ENCODE measurements at regions not wholly inside any gene's neighbourhood (a gene's known extent, or its start where the extent isn't known, plus 50 kb on each side); places are given as distances from the start of the nearest gene placed in this dataset.

- TF ChIP-seq PPARA (CRISPR knock-in tag; IDR thresholded peaks at IDR 0.05; ENCODE audit: borderline replicate concordance) (no peak), GLIS3 (CRISPR knock-in tag; IDR thresholded peaks at IDR 0.05) (no peak), CSDC2 (CRISPR knock-in tag; IDR thresholded peaks at IDR 0.05) (no peak), ESRRG (CRISPR knock-in tag; IDR thresholded peaks at IDR 0.05) (no peak), ISL1 (CRISPR knock-in tag; IDR thresholded peaks at IDR 0.05) (no peak)
- ATAC-seq, result peak; percentile 12; the same call in 2 of the 3 replicates
Observed at GRCh38 chr1:201609661-201610318, 70.9 kb downstream of the NAV1 start.

- TF ChIP-seq TOX (CRISPR knock-in tag; IDR thresholded peaks at IDR 0.05; ENCODE audit: borderline replicate concordance) (no peak), ZFP3 (CRISPR knock-in tag; IDR thresholded peaks at IDR 0.05) (no peak), RARB (CRISPR knock-in tag; IDR thresholded peaks at IDR 0.05) (no peak), ESRRG (CRISPR knock-in tag; IDR thresholded peaks at IDR 0.05) (no peak), ISL1 (CRISPR knock-in tag; IDR thresholded peaks at IDR 0.05) (no peak), OSR1 (CRISPR knock-in tag; IDR thresholded peaks at IDR 0.05) (no peak), ZNF8 (CRISPR knock-in tag; IDR thresholded peaks at IDR 0.05) (no peak), ZNF565 (CRISPR knock-in tag; conservative IDR thresholded peaks at IDR 0.05; ENCODE audit: low read depth) (no peak), TSHZ2 (CRISPR knock-in tag; IDR thresholded peaks at IDR 0.05) (no peak), PPARA (CRISPR knock-in tag; IDR thresholded peaks at IDR 0.05; ENCODE audit: borderline replicate concordance) (no peak), BACH2 (CRISPR knock-in tag; IDR thresholded peaks at IDR 0.05; ENCODE audit: borderline replicate concordance) (no peak), CREB5 (CRISPR knock-in tag; IDR thresholded peaks at IDR 0.05; ENCODE audit: low read depth) (no peak)
- no peak for ATAC-seq
Observed at GRCh38 chr1:201610858-201611257, 71.9 kb downstream of the NAV1 start.

- ATAC-seq, result no peak
- TF ChIP-seq SNAI2 (CRISPR knock-in tag; IDR thresholded peaks at IDR 0.05) (no peak), RARB (CRISPR knock-in tag; IDR thresholded peaks at IDR 0.05) (no peak), PATZ1 (CRISPR knock-in tag; IDR thresholded peaks at IDR 0.05; ENCODE audit: borderline replicate concordance) (no peak), TCF4 (CRISPR knock-in tag; IDR thresholded peaks at IDR 0.05; ENCODE audit: borderline replicate concordance) (no peak), BACH2 (CRISPR knock-in tag; IDR thresholded peaks at IDR 0.05; ENCODE audit: borderline replicate concordance) (no peak), PPARA (CRISPR knock-in tag; IDR thresholded peaks at IDR 0.05; ENCODE audit: borderline replicate concordance) (no peak), ZFP3 (CRISPR knock-in tag; IDR thresholded peaks at IDR 0.05) (no peak), ZNF70 (CRISPR knock-in tag; IDR thresholded peaks at IDR 0.05) (no peak), GLIS3 (CRISPR knock-in tag; IDR thresholded peaks at IDR 0.05) (no peak), ZC3H10 (CRISPR knock-in tag; IDR thresholded peaks at IDR 0.05) (no peak), ARNTL (CRISPR knock-in tag; IDR thresholded peaks at IDR 0.05; ENCODE audit: borderline replicate concordance, low read depth) (no peak), ZNF8 (CRISPR knock-in tag; IDR thresholded peaks at IDR 0.05) (no peak), CSDC2 (CRISPR knock-in tag; IDR thresholded peaks at IDR 0.05) (no peak)
Observed at GRCh38 chr1:201612645-201613044, 73.7 kb downstream of the NAV1 start.

GRCh38 chr1:201614262-201615015 lies 75.5 kb downstream of the NAV1 start:
- TF ChIP-seq CSDC2 (CRISPR knock-in tag; IDR thresholded peaks at IDR 0.05) (no peak), OSR1 (CRISPR knock-in tag; IDR thresholded peaks at IDR 0.05) (no peak), ZC3H10 (CRISPR knock-in tag; IDR thresholded peaks at IDR 0.05) (no peak)
- ATAC-seq, result no peak
